ENCODE measurements at regions not wholly inside any gene's neighbourhood (a gene's known extent, or its start where the extent isn't known, plus 50 kb on each side); places are given as distances from the start of the nearest gene placed in this dataset.

- H3K4me3 ChIP-seq (replicated peaks; ENCODE audit: low read depth, low read length): no peak overlapping the region
- no peaks in the 10 kb centered on the region; the same call in 1 of the 2 replicates for H3K27me3 ChIP-seq (replicated peaks; ENCODE audit: control insufficient read depth, insufficient read depth, low read length)
- no peak for DNase-seq (ENCODE audit: extremely low read depth, insufficient read length)
- H3K36me3 ChIP-seq (ENCODE audit: control insufficient read depth, insufficient read depth, low read length): no peaks in the 10 kb centered on the region
- TF ChIP-seq CTCF (IDR thresholded peaks at IDR 0.05; ENCODE audit: insufficient read depth, low read length, poor library complexity, severe bottlenecking): no peak
These were observed 233.0 kb upstream of the POU2AF2 start for GRCh38 chr11:111012491-111012890.

- no peak overlapping the region for H3K4me3 ChIP-seq (replicated peaks; ENCODE audit: low read depth, low read length)
- TF ChIP-seq CTCF (IDR thresholded peaks at IDR 0.05; ENCODE audit: insufficient read depth, low read length, poor library complexity, severe bottlenecking): no peak
- H3K27me3 ChIP-seq (replicated peaks; ENCODE audit: control insufficient read depth, insufficient read depth, low read length): no peaks in the 10 kb centered on the region; the same call in 1 of the 2 replicates
- no peak for DNase-seq (ENCODE audit: extremely low read depth, insufficient read length)
- no peaks in the 10 kb centered on the region for H3K36me3 ChIP-seq (ENCODE audit: control insufficient read depth, insufficient read depth, low read length)
These were observed 234.3 kb upstream of the POU2AF2 start for GRCh38 chr11:111011275-111011594.

DNA sequence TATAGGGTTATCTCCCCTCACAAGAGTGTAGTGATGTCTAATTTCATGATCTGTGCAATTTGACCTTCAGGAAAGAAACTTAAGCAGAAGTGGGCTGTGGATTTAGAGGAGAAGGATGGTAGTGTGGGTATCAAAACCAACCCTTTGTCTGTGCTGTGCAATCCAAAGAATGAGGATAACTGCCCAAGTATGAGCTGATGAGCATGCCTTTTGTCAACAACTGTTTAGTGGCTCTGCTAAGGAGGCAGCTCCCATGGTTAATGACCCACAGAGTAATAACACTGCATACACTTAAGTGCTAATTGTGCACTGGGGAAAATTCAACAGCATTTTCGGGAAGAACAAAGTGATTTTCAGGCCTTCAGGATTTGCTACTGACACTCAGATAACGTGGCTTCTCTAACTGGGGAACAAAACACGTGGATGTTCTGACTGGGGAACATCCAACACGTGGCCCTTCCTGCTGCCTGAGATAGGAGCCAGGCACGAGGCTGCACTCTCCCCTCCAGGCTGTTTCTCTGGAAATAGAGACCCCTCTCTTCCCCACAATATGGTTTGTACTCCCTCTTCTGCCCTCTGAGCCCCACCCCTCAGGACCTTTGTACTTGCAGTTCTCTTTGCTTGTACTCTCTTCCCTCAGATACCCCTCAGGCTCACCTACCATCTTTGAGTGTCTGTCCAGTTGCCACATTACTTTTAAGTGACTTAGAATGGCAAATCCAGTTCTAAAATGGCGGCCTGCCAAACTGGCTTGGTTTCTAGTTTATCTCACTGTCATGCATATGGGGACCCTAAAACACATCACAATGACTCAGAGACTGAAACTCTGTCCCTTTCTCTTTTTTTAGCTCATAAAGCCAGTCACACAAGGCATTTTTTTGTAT is 234.9 kb upstream of the POU2AF2 start:
- no peak overlapping the region for H3K4me3 ChIP-seq (replicated peaks; ENCODE audit: low read depth, low read length)
- no peak for DNase-seq (ENCODE audit: extremely low read depth, insufficient read length)
- H3K27me3 ChIP-seq (replicated peaks; ENCODE audit: control insufficient read depth, insufficient read depth, low read length): no peaks in the 10 kb centered on the region; the same call in 1 of the 2 replicates
- no peaks in the 10 kb centered on the region for H3K36me3 ChIP-seq (ENCODE audit: control insufficient read depth, insufficient read depth, low read length)
- TF ChIP-seq CTCF (IDR thresholded peaks at IDR 0.05; ENCODE audit: insufficient read depth, low read length, poor library complexity, severe bottlenecking): no peak

GRCh38 chr11:111006227-111006626 is 239.3 kb upstream of the POU2AF2 start:
- no peak for DNase-seq (ENCODE audit: extremely low read depth, insufficient read length)
- no peaks in the 10 kb centered on the region for H3K27me3 ChIP-seq (replicated peaks; ENCODE audit: control insufficient read depth, insufficient read depth, low read length)
- no peak for TF ChIP-seq CTCF (IDR thresholded peaks at IDR 0.05; ENCODE audit: insufficient read depth, low read length, poor library complexity, severe bottlenecking)

DNA sequence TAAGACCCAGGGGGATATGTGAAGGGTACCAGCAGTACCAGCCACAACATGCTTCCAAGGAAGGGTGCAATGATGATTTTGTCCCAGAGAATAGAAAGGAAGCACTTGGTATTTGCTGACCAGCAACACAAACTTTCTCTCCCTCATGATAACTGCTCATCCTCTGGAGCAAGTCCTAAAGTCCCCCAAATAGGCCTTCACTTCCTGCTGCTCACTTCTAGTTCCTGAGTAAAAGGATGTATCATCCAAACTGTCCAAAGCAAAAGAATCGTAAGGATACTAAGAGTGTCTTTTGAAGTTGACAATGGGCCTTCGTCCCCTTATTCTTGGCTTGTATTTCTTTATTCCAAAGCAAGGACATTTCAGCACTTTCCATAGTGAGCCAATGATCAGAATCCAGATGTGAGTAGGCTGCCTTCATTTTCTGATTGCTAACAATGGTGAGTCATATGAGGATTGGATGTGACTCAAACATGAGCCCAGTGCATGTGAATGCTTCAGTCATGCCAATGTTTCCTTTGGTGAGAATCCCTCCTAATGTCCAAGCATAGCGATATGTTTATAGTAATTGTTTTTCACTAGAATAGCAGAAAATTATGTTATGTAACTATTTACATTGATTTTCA is 243.4 kb upstream of the POU2AF2 start:
- DNase-seq (ENCODE audit: extremely low read depth, insufficient read length): no peak

More at GRCh38 chr11:111006227-111006626, 239.3 kb upstream of the POU2AF2 start:
- H3K4me3 ChIP-seq (replicated peaks; ENCODE audit: low read depth, low read length): no peak overlapping the region
- no peaks in the 10 kb centered on the region for H3K36me3 ChIP-seq (ENCODE audit: control insufficient read depth, insufficient read depth, low read length)

More for the DNA sequence above, 243.4 kb upstream of the POU2AF2 start:
- Histone ChIP-seq H3K36me3 (ENCODE audit: control insufficient read depth, insufficient read depth, low read length) (no peaks in the 10 kb centered on the region), H3K4me3 (replicated peaks; ENCODE audit: low read depth, low read length) (no peak overlapping the region), H3K27me3 (replicated peaks; ENCODE audit: control insufficient read depth, insufficient read depth, low read length) (no peaks in the 10 kb centered on the region)
- no peak for TF ChIP-seq CTCF (IDR thresholded peaks at IDR 0.05; ENCODE audit: insufficient read depth, low read length, poor library complexity, severe bottlenecking)
